ENCODE measurements at regions not wholly inside any gene's neighbourhood (a gene's known extent, or its start where the extent isn't known, plus 50 kb on each side); places are given as distances from the start of the nearest gene placed in this dataset.
"Not testable (repeated sequence)": the region's sequence is repeated elsewhere in the genome, so short reads cannot be mapped to it uniquely, and the experiment has no call there.

GRCh38 chr10:93127642-93128215 lies 54.0 kb downstream of the CYP26A1 start:
- DNase-seq (ENCODE audit: low read depth); H3K27me3 ChIP-seq (ENCODE audit: control insufficient read depth, insufficient read depth, low read length); H3K36me3 ChIP-seq (ENCODE audit: control insufficient read depth, insufficient read depth, low read length): not testable (repeated sequence)

GRCh38 chr10:93131986-93132385 lies 58.3 kb downstream of the CYP26A1 start:
- no peak for DNase-seq (ENCODE audit: low read depth)
- Histone ChIP-seq H3K27me3 (ENCODE audit: control insufficient read depth, insufficient read depth, low read length) (no peaks in the 10 kb centered on the region), H3K4me3 (ENCODE audit: low read depth, low read length) (no peak overlapping the region), H3K36me3 (ENCODE audit: control insufficient read depth, insufficient read depth, low read length) (no peaks in the 10 kb centered on the region)
- TF ChIP-seq CTCF (IDR thresholded peaks at IDR 0.05; ENCODE audit: insufficient read depth, low read length, poor library complexity, severe bottlenecking), result no peak

More at GRCh38 chr10:93127642-93128215, 54.0 kb downstream of the CYP26A1 start:
- not testable (repeated sequence) for H3K4me3 ChIP-seq (ENCODE audit: low read depth, low read length)

GRCh38 chr10:93138113-93138870 lies 64.6 kb downstream of the CYP26A1 start:
- H3K4me3 ChIP-seq (ENCODE audit: low read depth, low read length), result no peak overlapping the region

GRCh38 chr10:93139059-93139655 lies 65.5 kb downstream of the CYP26A1 start:
- H3K4me3 ChIP-seq (ENCODE audit: low read depth, low read length), result no peak overlapping the region
- H3K36me3 ChIP-seq (ENCODE audit: control insufficient read depth, insufficient read depth, low read length), result no peaks in the 10 kb centered on the region
- DNase-seq (ENCODE audit: low read depth), result no peak
- H3K27me3 ChIP-seq (ENCODE audit: control insufficient read depth, insufficient read depth, low read length), result no peaks in the 10 kb centered on the region
- no peak for TF ChIP-seq CTCF (IDR thresholded peaks at IDR 0.05; ENCODE audit: insufficient read depth, low read length, poor library complexity, severe bottlenecking)

More at GRCh38 chr10:93138113-93138870, 64.6 kb downstream of the CYP26A1 start:
- no peak for TF ChIP-seq CTCF (IDR thresholded peaks at IDR 0.05; ENCODE audit: insufficient read depth, low read length, poor library complexity, severe bottlenecking)
- Histone ChIP-seq H3K27me3 (ENCODE audit: control insufficient read depth, insufficient read depth, low read length) (no peaks in the 10 kb centered on the region), H3K36me3 (ENCODE audit: control insufficient read depth, insufficient read depth, low read length) (no peaks in the 10 kb centered on the region)
- DNase-seq (ENCODE audit: low read depth), result no peak

GRCh38 chr10:93142534-93142933 lies 68.8 kb downstream of the CYP26A1 start:
- no peak for TF ChIP-seq CTCF (IDR thresholded peaks at IDR 0.05; ENCODE audit: insufficient read depth, low read length, poor library complexity, severe bottlenecking)
- Histone ChIP-seq H3K4me3 (ENCODE audit: low read depth, low read length) (no peak overlapping the region), H3K27me3 (ENCODE audit: control insufficient read depth, insufficient read depth, low read length) (no peaks in the 10 kb centered on the region), H3K36me3 (ENCODE audit: control insufficient read depth, insufficient read depth, low read length) (no peaks in the 10 kb centered on the region)
- DNase-seq (ENCODE audit: low read depth), result no peak

- no peak for DNase-seq (ENCODE audit: low read depth)
- no peak for TF ChIP-seq CTCF (IDR thresholded peaks at IDR 0.05; ENCODE audit: insufficient read depth, low read length, poor library complexity, severe bottlenecking)
- no peak overlapping the region for H3K4me3 ChIP-seq (ENCODE audit: low read depth, low read length)
- no peaks in the 10 kb centered on the region for H3K36me3 ChIP-seq (ENCODE audit: control insufficient read depth, insufficient read depth, low read length)
- no peaks in the 10 kb centered on the region for H3K27me3 ChIP-seq (ENCODE audit: control insufficient read depth, insufficient read depth, low read length)
Measured at GRCh38 chr10:93143281-93143680, 69.6 kb downstream of the CYP26A1 start.

Measured in kidney epithelial cell (primary cell).